Neuronal stem cell (in vitro differentiated cells): ENCODE measurements at regions not wholly inside any gene's neighbourhood (a gene's known extent, or its start where the extent isn't known, plus 50 kb on each side); places are given as distances from the start of the nearest gene placed in this dataset.

ENCODE experiments used
- DNase-seq: peaks from one replicate; pipeline ENCODE4 v3.0.0-alpha.2; 2013; ENCODE audit warnings: low spot score
- H2AFZ ChIP-seq: one replicate; pipeline ENCODE4 v1.6.1; 2013; ENCODE audit warnings: mild to moderate bottlenecking, low read length, inconsistent platforms
- H2AK5ac ChIP-seq: 2 replicates; pipeline ENCODE4 v1.6.1; 2013; ENCODE audit warnings: low read depth, mild to moderate bottlenecking, inconsistent platforms, low read length, moderate library complexity, mixed read lengths
- H2BK120ac ChIP-seq: 2 replicates; pipeline ENCODE4 v1.6.1; 2013; ENCODE audit warnings: low read depth, mild to moderate bottlenecking, inconsistent platforms, low read length, moderate library complexity, mixed read lengths
- H2BK12ac ChIP-seq: one replicate; pipeline ENCODE4 v1.6.1; 2013; ENCODE audit warnings: low read length, inconsistent platforms
- H2BK15ac ChIP-seq: 2 replicates; pipeline ENCODE4 v1.6.1; 2013; ENCODE audit warnings: mild to moderate bottlenecking, low read length, inconsistent platforms, mixed read lengths
- H2BK5ac ChIP-seq: one replicate; pipeline ENCODE4 v1.6.1; 2013; ENCODE audit warnings: inconsistent platforms, mild to moderate bottlenecking, low read length, moderate library complexity
- H3K14ac ChIP-seq: one replicate; pipeline ENCODE4 v1.6.1; 2013; ENCODE audit warnings: low read length, inconsistent platforms
- H3K18ac ChIP-seq: 2 replicates; pipeline ENCODE4 v1.6.1; 2013; ENCODE audit warnings: low read length, inconsistent platforms
- H3K23ac ChIP-seq: 2 replicates; pipeline ENCODE4 v1.6.1; 2013; ENCODE audit warnings: low read depth, mild to moderate bottlenecking, mixed read lengths, low read length, inconsistent platforms; ENCODE audit not compliant: poor library complexity
- H3K27ac ChIP-seq: replicated peaks from 3 replicates; pipeline ENCODE4 v1.5.1; 2013; ENCODE audit warnings: low read length, inconsistent platforms
- H3K27me3 ChIP-seq, 3 experiments: 2 replicates each; pipeline ENCODE4 v1.6.1; 2013; ENCODE audit warnings: low read length in 3 of 3, mild to moderate bottlenecking in 2 of 3, inconsistent platforms in 1 of 3, low read depth in 1 of 3, mixed read lengths in 1 of 3, moderate library complexity in 1 of 3; ENCODE audit not compliant: control insufficient read depth in 3 of 3, insufficient read depth in 3 of 3
- H3K36me3 ChIP-seq, 2 donors: replicated peaks in 1 of 2; 2 replicates each; pipeline ENCODE4 v1.6.1; 2013; ENCODE audit warnings: low read length in 2 of 2; ENCODE audit not compliant: control insufficient read depth in 2 of 2, insufficient read depth in 2 of 2
- H3K4ac ChIP-seq: 2 replicates; pipeline ENCODE4 v1.6.1; 2013; ENCODE audit warnings: inconsistent platforms, mild to moderate bottlenecking, low read length, moderate library complexity
- H3K4me1 ChIP-seq, 2 donors: 1 replicate in 1 of 2; 2 replicates in 1 of 2; pipeline ENCODE4 v1.6.1; 2013; ENCODE audit warnings: low read length in 2 of 2, low read depth in 1 of 2; ENCODE audit not compliant: control insufficient read depth in 2 of 2, insufficient read depth in 1 of 2
- H3K4me2 ChIP-seq: one replicate; pipeline ENCODE4 v1.6.1; 2013; ENCODE audit warnings: mild to moderate bottlenecking, low read length, inconsistent platforms; ENCODE audit not compliant: insufficient read depth, poor library complexity, severe bottlenecking
- H3K4me3 ChIP-seq, 2 donors: 2 replicates each; pipeline ENCODE4 v1.5.1; 2013; ENCODE audit warnings: low read length in 2 of 2, mild to moderate bottlenecking in 2 of 2, inconsistent platforms in 1 of 2, moderate library complexity in 1 of 2
- H3K79me1 ChIP-seq: one replicate; pipeline ENCODE4 v1.6.1; 2013; ENCODE audit warnings: low read depth, mild to moderate bottlenecking, inconsistent platforms, low read length, moderate library complexity
- H3K9ac ChIP-seq: one replicate; pipeline ENCODE4 v1.6.1; 2013; ENCODE audit warnings: mild to moderate bottlenecking, low read depth, low read length, inconsistent platforms; ENCODE audit not compliant: poor library complexity
- H3K9me3 ChIP-seq, 2 donors: replicated peaks in 1 of 2; 2 replicates each; pipeline versions ENCODE3 to v1.6.1; 2013; ENCODE audit warnings: low read length in 2 of 2, mild to moderate bottlenecking in 2 of 2, inconsistent platforms in 1 of 2, low read depth in 1 of 2, mixed read lengths in 1 of 2, moderate library complexity in 1 of 2; ENCODE audit not compliant: control insufficient read depth in 2 of 2, insufficient read depth in 1 of 2
- H4K8ac ChIP-seq: one replicate; pipeline ENCODE4 v1.6.1; 2013; ENCODE audit warnings: low read depth, mild to moderate bottlenecking, inconsistent platforms, low read length, moderate library complexity
- H4K91ac ChIP-seq: one replicate; pipeline ENCODE4 v1.6.1; 2013; ENCODE audit warnings: low read length, low read depth, mild to moderate bottlenecking, inconsistent platforms; ENCODE audit not compliant: poor library complexity
- WGBS, 2 donors: extraction: QIAGEN DNeasy Blood & Tissue Kit; methylation state at CpG; one replicate each; pipeline ENCODE4 v1.1.7; 2013; ENCODE audit warnings: missing lambda C conversion rate in 2 of 2, mixed read lengths in 1 of 2; ENCODE audit not compliant: insufficient read length in 2 of 2, insufficient replicate concordance in 1 of 2; ENCODE audit errors: extremely low coverage in 2 of 2; 5-methylcytosine and 5-hydroxymethylcytosine counted together

DNA sequence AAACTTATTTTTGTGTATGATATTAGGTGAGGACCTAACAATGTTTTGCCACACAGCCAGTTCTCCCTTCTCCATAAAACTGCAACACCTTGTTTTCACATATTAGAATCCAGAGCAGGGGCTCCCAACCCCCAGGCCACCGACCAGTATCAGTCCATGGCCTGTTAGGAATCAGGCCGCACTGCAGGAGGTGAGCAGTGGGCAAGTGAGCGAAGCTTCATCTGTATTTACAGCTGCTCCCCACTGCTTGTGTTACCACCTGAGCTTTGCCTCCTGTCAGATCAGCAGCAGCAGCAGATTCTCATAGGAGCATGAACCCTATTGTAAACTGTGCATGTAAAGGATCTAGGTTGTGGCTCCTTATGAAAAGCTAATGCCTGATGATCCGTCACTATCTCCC, 185.9 kb upstream of the NSMCE3 start:
- DNase-seq, result no peak
- Histone ChIP-seq H3K23ac (no peak overlapping the region), H3K36me3 (no peaks in the 10 kb centered on the region), H3K27ac (no peak overlapping the region), H3K9ac (no peak overlapping the region), H2AK5ac (no peak overlapping the region), H3K27me3 (no peaks in the 10 kb centered on the region), H3K4ac (no peak overlapping the region), H3K79me1 (no peaks in the 10 kb centered on the region), H3K4me3 (no peak overlapping the region), H3K4me2 (no peak overlapping the region), H4K91ac (no peak overlapping the region), H4K8ac (no peak overlapping the region), H3K4me1 (peaks cover 4% of the 10 kb centered on the region in 2 donors), H3K9me3 (no peaks in the 10 kb centered on the region), H2BK12ac (no peak overlapping the region), H3K18ac (no peak overlapping the region), H2BK120ac (no peak overlapping the region), H3K14ac (no peak overlapping the region), H2BK15ac (no peak overlapping the region), H2BK5ac (no peak overlapping the region), H2AFZ (no peak overlapping the region)
- WGBS, 2 donors, result no CpG with 5 or more reads among the region's 4 CpGs

DNA sequence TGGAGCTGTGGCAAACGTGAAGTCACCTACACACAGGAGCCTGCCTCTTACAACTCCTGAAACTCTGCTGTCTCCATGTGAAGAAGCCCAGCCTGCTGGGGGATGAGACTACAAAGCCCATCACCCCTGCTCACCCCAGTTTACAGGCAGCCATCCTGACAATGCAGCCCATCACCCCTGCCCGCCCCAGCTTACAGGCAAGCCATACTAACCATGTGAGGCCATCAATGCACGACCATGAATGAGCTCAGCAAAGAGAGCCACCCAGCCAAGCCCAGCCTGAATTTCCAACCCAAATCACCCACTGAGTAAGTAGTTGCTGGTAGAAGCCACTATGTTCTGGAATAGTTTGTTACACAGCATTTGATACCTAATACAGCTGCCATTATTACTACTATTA, 185.4 kb upstream of the NSMCE3 start:
- WGBS, 2 donors, result no CpG with 5 or more reads among the region's 3 CpGs
- H3K14ac ChIP-seq, result no peak overlapping the region
- no peak overlapping the region for H2AK5ac ChIP-seq

DNA sequence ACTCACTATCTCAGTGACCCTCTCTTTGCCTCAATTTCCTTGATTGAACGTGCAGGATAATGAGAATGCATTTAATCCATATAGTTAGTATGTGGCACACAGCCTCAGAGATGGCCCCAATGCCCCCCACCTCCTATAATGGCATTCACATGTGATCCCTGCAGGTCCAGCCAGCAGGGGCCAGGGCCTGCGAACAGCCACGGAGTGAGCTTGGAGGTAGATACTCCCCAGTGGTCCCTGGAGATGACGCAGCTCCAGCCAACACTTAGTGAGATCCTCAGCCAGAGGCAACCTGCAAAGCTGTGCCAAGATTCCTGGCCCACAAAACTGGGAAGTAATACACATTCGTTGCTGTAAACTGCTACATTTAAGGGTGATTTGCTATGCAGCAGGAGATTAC, 184.9 kb upstream of the NSMCE3 start:
- Histone ChIP-seq H3K79me1 (no peaks in the 10 kb centered on the region), H3K23ac (no peak overlapping the region), H3K4me1 (peaks cover 4% of the 10 kb centered on the region in 2 donors), H3K27me3 (no peaks in the 10 kb centered on the region), H2BK15ac (no peak overlapping the region), H2AK5ac (no peak overlapping the region), H3K4me2 (no peak overlapping the region), H4K8ac (no peak overlapping the region), H2BK12ac (no peak overlapping the region), H3K14ac (no peak overlapping the region), H3K27ac (no peak overlapping the region), H2AFZ (no peak overlapping the region), H3K18ac (no peak overlapping the region), H3K4me3 (no peak overlapping the region), H2BK5ac (no peak overlapping the region), H3K9ac (no peak overlapping the region), H4K91ac (no peak overlapping the region), H3K36me3 (no peaks in the 10 kb centered on the region), H3K9me3 (no peaks in the 10 kb centered on the region), H3K4ac (no peak overlapping the region), H2BK120ac (no peak overlapping the region)
- no CpG with 5 or more reads among the region's 5 CpGs for WGBS, 2 donors
- DNase-seq, result no peak

More for the DNA sequence above, 185.4 kb upstream of the NSMCE3 start:
- Histone ChIP-seq H3K36me3 (no peaks in the 10 kb centered on the region), H3K27me3 (no peaks in the 10 kb centered on the region), H3K4me2 (no peak overlapping the region), H3K9me3 (no peaks in the 10 kb centered on the region), H2BK120ac (no peak overlapping the region), H3K27ac (no peak overlapping the region), H4K8ac (no peak overlapping the region), H4K91ac (no peak overlapping the region), H2BK15ac (no peak overlapping the region), H3K4me1 (peaks cover 4% of the 10 kb centered on the region in 2 donors), H2AFZ (no peak overlapping the region), H2BK5ac (no peak overlapping the region), H3K23ac (no peak overlapping the region), H2BK12ac (peak overlapping the region; percentile 26), H3K18ac (peak overlapping the region; percentile 12), H3K79me1 (no peaks in the 10 kb centered on the region), H3K9ac (no peak overlapping the region), H3K4ac (no peak overlapping the region), H3K4me3 (no peak overlapping the region)
- no peak for DNase-seq

DNA sequence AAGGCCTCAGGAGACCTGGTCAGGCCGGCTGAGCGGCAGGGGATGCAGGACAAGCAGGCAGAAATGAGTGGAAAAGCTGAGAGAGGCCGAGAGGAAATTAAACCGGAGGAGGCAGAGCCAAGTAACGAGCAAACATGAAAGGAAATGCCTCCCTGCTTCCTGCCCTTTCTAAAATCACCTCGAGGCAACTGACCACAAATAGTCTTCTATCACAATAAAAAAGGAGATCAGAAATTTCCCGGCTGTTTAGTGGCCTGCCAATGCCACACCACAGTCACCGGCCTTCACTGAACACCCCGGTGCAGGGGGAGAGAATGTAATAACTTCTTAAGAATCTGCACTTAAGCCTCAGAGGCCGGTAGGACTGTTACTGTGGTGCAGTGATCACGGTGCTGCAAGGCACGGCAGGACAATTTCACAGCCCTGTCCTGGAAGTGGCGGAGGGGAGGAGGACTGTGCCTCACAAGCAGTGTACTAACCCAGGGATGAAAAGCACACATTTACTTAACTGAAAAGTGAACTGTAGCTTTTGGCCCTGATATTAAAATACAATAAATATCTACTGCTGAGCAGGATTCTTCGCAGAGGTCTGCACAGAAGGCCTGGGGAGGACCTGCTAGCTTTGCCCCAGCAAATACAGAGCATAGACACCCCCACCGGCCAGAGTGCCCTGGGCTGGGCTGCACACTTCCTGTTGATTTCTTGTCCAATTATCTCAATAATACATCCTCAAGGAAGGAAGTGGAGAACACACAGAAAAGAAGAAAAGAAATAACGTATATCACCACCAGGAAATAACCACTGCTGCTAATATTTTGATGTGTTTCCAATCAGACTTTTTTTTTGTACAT, 183.5 kb upstream of the NSMCE3 start:
- Histone ChIP-seq H2BK15ac (no peak overlapping the region), H3K9ac (no peak overlapping the region), H3K9me3 (no peaks in the 10 kb centered on the region), H3K4me3 (no peak overlapping the region), H2AFZ (peak overlapping the region; percentile 89), H3K4me1 (peaks cover 4% of the 10 kb centered on the region in 2 donors), H3K4ac (no peak overlapping the region), H4K8ac (no peak overlapping the region), H3K4me2 (no peak overlapping the region), H3K18ac (peak overlapping the region; percentile 42), H2BK12ac (no peak overlapping the region), H3K79me1 (no peaks in the 10 kb centered on the region), H2BK120ac (no peak overlapping the region), H3K36me3 (no peaks in the 10 kb centered on the region), H3K27ac (no peak overlapping the region), H3K14ac (no peak overlapping the region), H2AK5ac (no peak overlapping the region), H2BK5ac (no peak overlapping the region), H3K27me3 (no peaks in the 10 kb centered on the region), H4K91ac (no peak overlapping the region), H3K23ac (no peak overlapping the region)
- no peak for DNase-seq
- no CpG with 5 or more reads among the region's 16 CpGs for WGBS, 2 donors
